SK-N-MC (cell line): ENCODE measurements at regions not wholly inside any gene's neighbourhood (a gene's known extent, or its start where the extent isn't known, plus 50 kb on each side); places are given as distances from the start of the nearest gene placed in this dataset.
"Not testable (repeated sequence)": the region's sequence is repeated elsewhere in the genome, so short reads cannot be mapped to it uniquely, and the experiment has no call there.

Experiments used
- EZH2 ChIP-seq: fragments of 200-600 bp; sonication (generic); IDR thresholded peaks from one replicate; pipeline ENCODE4 v1.6.1; 2017; ENCODE audit warnings: antibody characterized with exemption
- POLR2AphosphoS5 ChIP-seq: IDR thresholded peaks from 2 replicates; pipeline ENCODE4 v1.6.1; 2012; ENCODE audit warnings: mild to moderate bottlenecking, low read depth, low read length, borderline replicate concordance

GRCh38 chr1:148387122-148387948 is 95.8 kb downstream of the PPIAL4G start:
- not testable (repeated sequence) for TF ChIP-seq POLR2AphosphoS5, EZH2
